Occipital lobe (tissue), 1 donor: ENCODE measurements at regions not wholly inside any gene's neighbourhood (a gene's known extent, or its start where the extent isn't known, plus 50 kb on each side); places are given as distances from the start of the nearest gene placed in this dataset.

ENCODE experiments used
- DNase-seq: peaks from one replicate; lab custom pipeline; 2025; lab: John Stamatoyannopoulos, UW

GRCh38 chr11:133787379-133788141 is 57.8 kb downstream of the SPATA19 start:
- no peak for DNase-seq

- DNase-seq: no peak
Observed at GRCh38 chr11:133785795-133786340, 59.4 kb downstream of the SPATA19 start.

- no peak for DNase-seq
Observed at GRCh38 chr11:133784359-133784758, 61.0 kb downstream of the SPATA19 start.

GRCh38 chr11:133782116-133782725 is 63.1 kb downstream of the SPATA19 start:
- DNase-seq: no peak

GRCh38 chr11:133778161-133778560 is 67.2 kb downstream of the SPATA19 start:
- peak; percentile 47 for DNase-seq

GRCh38 chr11:133776671-133777367 is 68.5 kb downstream of the SPATA19 start:
- no peak for DNase-seq

GRCh38 chr11:133762538-133762937 is 82.8 kb downstream of the SPATA19 start:
- DNase-seq: no peak

GRCh38 chr11:133753150-133753549 is 92.2 kb downstream of the SPATA19 start:
- DNase-seq: no peak

GRCh38 chr11:133749841-133750240 is 95.5 kb downstream of the SPATA19 start:
- DNase-seq: no peak

- DNase-seq: no peak
Observed at GRCh38 chr11:133747409-133747808, 97.9 kb downstream of the SPATA19 start.

- no peak for DNase-seq
Observed at GRCh38 chr11:133746663-133747306, 98.5 kb downstream of the SPATA19 start.

- DNase-seq: no peak
Observed at GRCh38 chr11:133745791-133746190, 99.5 kb downstream of the SPATA19 start.

GRCh38 chr11:133742353-133742752 is 103.0 kb downstream of the SPATA19 start:
- no peak for DNase-seq

- DNase-seq: no peak
Observed at GRCh38 chr11:133740963-133741362, 104.3 kb downstream of the SPATA19 start.

- DNase-seq: no peak
Observed at GRCh38 chr11:133739481-133739880, 105.8 kb downstream of the SPATA19 start.

GRCh38 chr11:133738624-133739023 is 106.7 kb downstream of the SPATA19 start:
- DNase-seq: no peak

- no peak for DNase-seq
Observed at GRCh38 chr11:133733631-133734030, 111.7 kb downstream of the SPATA19 start.

- no peak for DNase-seq
Observed at GRCh38 chr11:133732109-133732674, 113.1 kb downstream of the SPATA19 start.

- no peak for DNase-seq
Observed at GRCh38 chr11:133727774-133728173, 117.5 kb downstream of the SPATA19 start.

GRCh38 chr11:133726542-133726941 is 118.8 kb downstream of the SPATA19 start:
- no peak for DNase-seq

GRCh38 chr11:133724116-133724515 is 121.2 kb downstream of the SPATA19 start:
- DNase-seq: no peak
